Stimulated activated CD8-positive, alpha-beta memory T cell treated with anti-CD3 and anti-CD28 coated beads, Interleukin-15, amount 100 ng/mL, for 1 hour (primary cell): ENCODE measurements at regions not wholly inside any gene's neighbourhood (a gene's known extent, or its start where the extent isn't known, plus 50 kb on each side); places are given as distances from the start of the nearest gene placed in this dataset.

Source experiments
- DNase-seq: peaks from one replicate; pipeline ENCODE4 v3.0.0-alpha.2; 2020; ENCODE audit warnings: low read depth

DNA sequence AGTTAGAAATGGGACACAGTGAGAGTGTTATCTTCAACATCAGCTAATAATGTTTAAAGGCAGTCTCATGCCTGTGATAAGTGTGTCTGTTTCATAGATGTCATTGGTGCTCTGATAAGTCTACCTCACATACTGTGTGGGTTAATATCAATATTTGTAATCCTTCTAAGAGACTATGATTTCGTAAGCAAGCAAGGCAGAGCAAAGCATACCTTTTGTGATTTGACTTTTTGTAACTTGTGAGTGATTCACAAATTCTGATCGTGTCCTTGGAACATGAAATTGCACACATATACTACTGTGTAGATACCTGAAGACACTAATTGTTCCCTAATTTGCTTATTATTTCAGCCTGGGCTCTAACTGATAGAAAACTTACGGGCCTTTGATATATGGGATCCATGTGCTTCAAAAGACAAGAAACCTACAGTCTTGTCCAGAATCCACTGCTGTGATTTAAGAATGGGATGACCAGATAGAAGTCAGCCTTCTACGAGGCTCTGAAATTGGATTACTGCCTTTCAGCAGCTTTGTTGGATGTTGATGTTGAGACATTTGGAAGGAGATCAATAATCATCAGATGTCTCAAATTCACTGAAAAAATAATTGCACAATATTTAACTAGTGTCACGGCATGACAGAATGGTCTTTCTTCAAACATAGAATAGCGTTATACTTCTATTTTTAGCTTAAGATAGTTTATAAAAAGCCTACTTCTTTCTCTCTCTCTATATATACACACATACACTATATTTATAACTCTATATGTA lies 63.2 kb upstream of the KLF6 start:
- no peak for DNase-seq

DNA sequence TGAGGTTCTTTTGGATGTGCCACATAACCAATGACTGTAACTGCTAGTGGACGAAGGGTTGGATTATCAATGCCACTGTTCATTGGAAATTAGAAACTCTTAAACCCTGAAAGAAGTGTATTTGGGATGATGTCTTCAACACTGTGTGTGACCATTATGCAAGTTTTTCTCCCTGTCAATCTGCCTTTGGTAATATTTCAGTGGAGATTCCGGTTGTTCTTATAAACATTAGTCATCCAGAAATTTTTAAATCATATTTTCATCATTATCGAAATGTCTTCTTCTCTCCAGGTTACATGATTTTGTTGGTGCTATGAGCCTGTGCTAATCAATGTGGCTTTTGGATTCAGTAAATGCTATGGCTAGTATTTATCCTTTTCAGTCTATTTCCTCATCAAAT lies 61.7 kb upstream of the KLF6 start:
- DNase-seq, result no peak

DNA sequence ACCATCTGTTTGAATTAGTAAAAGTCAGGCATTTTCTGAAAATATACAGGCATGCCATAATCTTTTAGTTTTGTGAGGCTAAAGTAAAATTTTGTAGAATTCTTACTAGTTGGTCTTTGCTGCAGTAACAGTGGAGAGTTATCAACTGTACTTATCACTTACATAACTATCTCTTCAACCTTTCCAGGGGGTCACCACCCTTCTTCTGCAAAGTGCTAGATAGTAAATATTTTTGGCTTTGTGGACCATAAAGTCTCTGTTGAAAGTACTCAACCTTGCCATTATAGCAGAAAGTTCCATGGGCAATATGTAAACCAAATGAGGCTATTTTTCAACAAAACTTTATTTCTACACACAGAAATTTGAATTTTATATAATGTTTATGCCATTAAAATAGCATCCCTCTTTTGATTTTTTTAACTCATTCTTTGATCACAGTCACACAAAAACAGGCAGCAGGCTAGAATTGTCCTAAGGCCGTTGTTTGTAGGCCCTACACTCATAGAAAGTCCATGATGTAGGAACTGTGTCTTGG lies 59.5 kb upstream of the KLF6 start:
- DNase-seq, result no peak

DNA sequence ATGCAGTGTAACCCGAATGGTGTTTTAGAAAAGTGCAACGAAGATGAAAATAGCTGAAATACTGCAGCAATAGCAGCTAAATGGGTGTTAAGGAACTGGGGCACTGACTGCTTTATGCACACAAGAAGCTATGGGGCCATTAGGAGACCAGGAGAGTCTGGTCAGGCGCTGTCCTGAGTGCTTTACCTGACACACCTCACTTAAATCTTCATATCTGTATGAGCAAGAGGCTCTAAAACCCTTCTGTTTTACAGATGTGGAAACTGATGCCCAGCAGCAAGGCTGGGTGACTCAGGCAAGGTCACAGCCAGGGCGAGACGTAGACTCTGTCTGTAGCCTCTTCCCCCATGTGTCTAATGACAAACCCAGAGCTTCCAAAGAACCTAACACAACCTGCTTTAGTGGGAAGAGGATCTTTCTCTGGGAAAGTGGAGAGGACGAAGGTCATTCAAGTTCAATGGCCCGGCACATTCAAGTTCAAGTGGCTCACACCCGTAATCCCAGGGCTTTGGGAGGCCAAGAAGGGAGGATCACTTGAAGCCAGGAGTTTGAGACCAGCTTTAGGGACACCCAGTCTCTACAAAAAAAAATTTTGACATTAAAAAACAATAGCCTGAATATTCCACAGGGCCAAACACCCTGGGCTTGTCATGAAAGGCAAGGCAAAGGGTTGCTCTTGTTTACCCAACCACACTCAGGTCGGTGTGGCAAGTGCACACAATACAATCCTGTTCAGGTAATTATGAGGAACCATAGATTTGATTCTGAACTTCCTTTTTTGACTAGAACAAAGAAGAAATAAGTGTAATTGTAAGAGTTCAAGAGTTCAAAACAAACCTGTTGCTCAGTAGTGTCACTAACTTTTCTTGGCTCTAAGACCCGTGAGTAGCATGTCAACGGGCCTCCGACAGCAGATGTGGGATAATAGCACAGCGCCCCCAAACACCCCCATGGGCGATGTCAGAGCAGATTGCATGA lies 53.7 kb upstream of the KLF6 start:
- DNase-seq, result no peak

DNA sequence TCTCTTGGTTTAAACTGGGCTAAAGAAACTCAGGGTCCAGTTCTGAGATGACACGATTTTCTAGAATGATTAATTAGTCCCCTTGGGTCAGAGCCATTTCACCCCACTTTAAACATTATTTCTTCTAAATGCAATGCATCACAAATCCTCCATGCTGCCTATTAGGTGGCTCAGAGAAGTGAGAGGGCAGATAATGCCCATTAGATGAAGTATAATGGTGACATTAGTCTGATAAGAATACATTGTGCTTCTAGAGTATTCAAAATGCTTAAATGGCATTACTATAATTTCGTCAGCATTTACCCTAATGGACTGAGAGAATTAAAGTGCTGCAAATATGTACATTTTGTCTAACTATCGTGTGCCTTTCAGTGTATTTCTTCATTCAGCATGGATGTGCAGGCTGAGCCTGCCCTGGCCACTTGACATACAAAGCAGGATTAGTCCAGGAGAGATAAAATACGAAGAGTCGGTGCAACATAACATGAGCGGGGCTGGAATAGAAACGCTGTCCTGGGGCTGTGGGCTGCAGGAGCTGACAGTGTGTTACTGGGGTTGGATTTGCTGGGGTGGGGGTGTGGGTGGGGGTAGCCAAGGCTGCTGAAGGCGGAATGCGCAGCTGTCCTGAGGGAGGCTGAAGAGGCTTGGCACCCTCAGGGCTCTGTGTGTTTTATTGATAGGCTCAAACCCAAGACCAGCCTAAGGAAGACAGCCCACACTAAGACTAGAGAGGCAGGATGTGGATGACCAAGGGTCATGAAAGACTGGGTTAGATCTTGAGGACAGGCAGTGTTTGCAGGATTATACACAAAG lies 52.8 kb upstream of the KLF6 start:
- no peak for DNase-seq

DNA sequence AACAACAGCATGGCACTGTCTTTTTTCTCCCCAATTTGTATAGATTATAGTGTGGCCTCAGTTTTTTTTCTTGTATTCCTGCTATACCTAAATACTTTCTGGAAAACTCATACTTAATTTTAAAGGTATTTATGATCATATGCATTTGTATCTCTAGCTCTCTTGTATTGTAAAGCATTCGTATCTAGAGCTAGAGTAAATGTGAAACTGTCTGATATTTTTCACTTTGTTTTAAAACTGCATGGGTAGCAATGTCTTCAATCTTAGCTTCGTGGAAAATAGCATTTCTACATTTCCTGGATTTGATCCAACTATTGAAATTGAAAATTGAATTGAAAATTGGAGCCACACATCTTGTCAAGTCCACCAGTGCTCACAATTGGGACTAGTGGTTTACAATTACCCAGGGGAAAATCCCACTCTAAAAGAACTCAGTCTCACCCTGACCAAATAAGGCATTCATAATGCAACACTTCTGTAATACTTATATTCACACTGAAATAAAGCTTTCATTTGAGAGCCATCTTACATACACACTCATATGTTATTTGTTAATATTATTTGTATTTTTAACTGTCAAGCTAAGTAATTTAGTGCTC lies 51.3 kb upstream of the KLF6 start:
- no peak for DNase-seq

DNA sequence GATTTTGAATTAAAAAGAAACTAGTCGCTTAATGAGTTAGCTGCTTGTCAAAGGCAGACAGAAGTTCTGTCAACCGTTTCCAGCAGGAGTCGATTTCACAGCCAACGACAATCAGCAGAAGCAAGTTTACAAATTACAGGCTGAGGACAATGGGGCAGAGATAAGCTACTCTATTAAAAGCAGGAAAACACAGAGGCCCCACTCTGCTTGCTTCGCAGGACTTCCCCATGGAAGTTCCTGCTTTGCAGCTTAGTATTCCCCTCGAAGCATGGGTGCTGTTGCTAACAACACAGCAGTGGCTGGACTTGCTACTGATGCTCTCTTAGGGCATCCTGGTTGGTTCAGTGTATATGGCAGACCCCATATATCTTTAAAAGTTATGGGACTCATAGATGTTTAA lies 50.8 kb upstream of the KLF6 start:
- no peak for DNase-seq

DNA sequence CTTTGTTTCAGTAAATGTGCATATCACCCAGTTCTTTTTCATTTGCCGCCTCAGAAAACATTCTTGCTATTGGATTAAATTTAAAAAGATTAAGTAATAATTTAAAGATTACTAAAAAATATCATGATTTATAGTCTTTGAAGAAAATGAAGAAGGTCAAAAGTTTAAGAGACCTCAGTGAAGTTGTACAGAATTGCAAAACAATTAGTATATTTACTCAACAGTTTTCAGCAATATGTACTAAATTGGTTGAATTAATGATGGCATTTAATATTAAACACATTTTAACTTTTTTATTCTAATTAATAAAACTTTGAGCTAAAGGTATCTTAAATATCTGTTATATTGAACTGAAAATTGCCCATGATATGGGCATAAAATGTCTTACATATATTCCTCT lies 49.9 kb upstream of the KLF6 start:
- no peak for DNase-seq
